HepG2 (cell line): ENCODE measurements at regions not wholly inside any gene's neighbourhood (a gene's known extent, or its start where the extent isn't known, plus 50 kb on each side); places are given as distances from the start of the nearest gene placed in this dataset.

ENCODE experiments used
- ATAC-seq: fragments of 200-7000 bp; cut with Tn5 transposase; 3 replicates; pipeline ENCODE4 v1.9.1; 2020; ENCODE audit warnings: mild to moderate bottlenecking, moderate library complexity
- BruUV-seq: library from RNA; stranded (reverse); fragments of 400-500 nt; replicated peaks from 2 replicates; lab custom pipeline; 2021; lab: Mats Ljungman, UMichigan
- CTCF ChIA-PET: fragments of 300-600 bp; formaldehyde crosslinking; extraction: SDS; loops from one replicate; lab custom pipeline; 2021; ENCODE audit warnings: low total read pairs, inconsistent platforms, low intra/inter-chr PET ratio; lab: Yijun Ruan, JAX
- POLR2A ChIA-PET: fragments of 350-600 bp; sonication (Branson Sonifier 250); formaldehyde crosslinking; loops from one replicate; lab custom pipeline; 2020; ENCODE audit warnings: antibody characterized with exemption, inconsistent platforms; lab: Yijun Ruan, JAX
- DNase-seq: peaks from one replicate; pipeline ENCODE4 v3.0.0-alpha.2; 2015; ENCODE audit warnings: low spot score
- FAIRE-seq: peaks from 3 replicates; lab custom pipeline; 2011; peaks lifted over from hg19 to GRCh38; lab: Jason Lieb, UNC
- H2AFZ ChIP-seq: one replicate; pipeline ENCODE4 v1.6.1; 2011; ENCODE audit warnings: low read length, inconsistent platforms
- H3K27ac ChIP-seq: fragments of 300-600 bp; 3 replicates; pipeline ENCODE4 v1.8.0; 2011; ENCODE audit warnings: mixed run types, mild to moderate bottlenecking, mixed read lengths, low read length, inconsistent platforms; ENCODE audit not compliant: insufficient read depth; ENCODE audit errors: extremely low read length
- H3K27me3 ChIP-seq, 2 experiments: fragments of 200-600 bp in 1 of 2; 2 replicates in 1 of 2; 3 replicates in 1 of 2; pipeline versions ENCODE4 v1.6.0 to v1.8.0; 2011; ENCODE audit warnings: low read length in 2 of 2, mild to moderate bottlenecking in 2 of 2, moderate library complexity in 2 of 2, inconsistent platforms in 1 of 2; ENCODE audit not compliant: insufficient read depth in 2 of 2, control insufficient read depth in 1 of 2
- H3K36me3 ChIP-seq, 2 experiments: fragments of 200-600 bp in 1 of 2; replicated peaks in 1 of 2; 2 replicates in 1 of 2; 3 replicates in 1 of 2; pipeline versions ENCODE4 v1.5.1 to v1.8.0; 2011; ENCODE audit warnings: low read length in 2 of 2, inconsistent platforms in 1 of 2; ENCODE audit not compliant: insufficient read depth in 2 of 2, control insufficient read depth in 1 of 2
- H3K4me1 ChIP-seq: 2 replicates; pipeline ENCODE4 v1.5.1; 2012; ENCODE audit warnings: low read length, inconsistent platforms; ENCODE audit not compliant: insufficient read depth
- H3K4me2 ChIP-seq: 2 replicates; pipeline ENCODE4 v1.6.0; 2011; ENCODE audit warnings: low read depth, low read length, inconsistent platforms
- H3K4me3 ChIP-seq, 3 experiments: fragments of 200-600 bp in 1 of 3; sonication (generic), shearing (Covaris generic) in 1 of 3; replicated peaks in 1 of 3; 2 replicates each; pipeline ENCODE4 v1.5.1; 2011 to 2016; ENCODE audit warnings: low read length in 3 of 3, inconsistent platforms in 2 of 3, low read depth in 2 of 3, mild to moderate bottlenecking in 2 of 3, control low read depth in 1 of 3, mixed read lengths in 1 of 3; ENCODE audit not compliant: insufficient read depth in 1 of 3
- H3K79me2 ChIP-seq: one replicate; pipeline ENCODE4 v1.6.1; 2011; ENCODE audit warnings: low read length, inconsistent platforms; ENCODE audit not compliant: insufficient read depth
- H3K9ac ChIP-seq: 2 replicates; pipeline ENCODE4 v1.6.0; 2011; ENCODE audit warnings: mild to moderate bottlenecking, low read depth, low read length, inconsistent platforms; ENCODE audit not compliant: insufficient read depth
- H3K9me3 ChIP-seq: 2 replicates; pipeline ENCODE4 v1.5.1; 2012; ENCODE audit warnings: mild to moderate bottlenecking, low read length
- H4K20me1 ChIP-seq: 2 replicates; pipeline ENCODE4 v1.6.0; 2011; ENCODE audit warnings: inconsistent platforms, mild to moderate bottlenecking, low read length, moderate library complexity; ENCODE audit not compliant: insufficient read depth
- CHD2 ChIP-seq: IDR thresholded peaks from 2 replicates; pipeline ENCODE4 v1.6.1; 2011; ENCODE audit warnings: low read depth, low read length, improper control_type of control experiment
- EHMT2 ChIP-seq: fragments of 200-600 bp; sonication (generic); IDR thresholded peaks from 2 replicates; pipeline ENCODE4 v1.7.0; 2017; ENCODE audit warnings: antibody characterized with exemption, low read depth, low read length, borderline replicate concordance
- HOXA9 ChIP-seq: sonication (generic); formaldehyde crosslinking; IDR thresholded peaks from 2 replicates; pipeline ENCODE4 v1.8.1; 2022; ENCODE audit warnings: missing genetic modification reagents, mild to moderate bottlenecking, moderate library complexity, borderline replicate concordance
- RNF2 ChIP-seq: fragments of 450-650 bp; conservative IDR thresholded peaks from 2 replicates; pipeline ENCODE4 v1.6.1; 2016; ENCODE audit warnings: low read depth
- ZFP41 ChIP-seq: sonication (generic); formaldehyde crosslinking; IDR thresholded peaks from 2 replicates; pipeline ENCODE4 v1.4.0; 2020; ENCODE audit warnings: mild to moderate bottlenecking, missing genetic modification reagents, borderline replicate concordance
- ZNF232 ChIP-seq: sonication (generic); formaldehyde crosslinking; IDR thresholded peaks from 2 replicates; pipeline ENCODE4 v1.4.0; 2020; ENCODE audit warnings: missing genetic modification reagents, borderline replicate concordance
- ZNF350 ChIP-seq: sonication (generic); formaldehyde crosslinking; IDR thresholded peaks from 2 replicates; pipeline ENCODE4 v1.4.0; 2020; ENCODE audit warnings: mild to moderate bottlenecking, low read depth, missing genetic modification reagents, borderline replicate concordance
- ZNF543 ChIP-seq: sonication (generic); formaldehyde crosslinking; IDR thresholded peaks from 2 replicates; pipeline ENCODE4 v1.4.0; 2020; ENCODE audit warnings: mild to moderate bottlenecking, missing genetic modification reagents
- WGBS: methylation state at CpG from one replicate; pipeline ENCODE4 v1.1.6; 2017; ENCODE audit warnings: low lambda C conversion rate; 5-methylcytosine and 5-hydroxymethylcytosine counted together
- in situ Hi-C: cut with HindIII; loops from 2 replicates; pipeline ENCODE4 v1.10.0; 2017; ENCODE audit warnings: low pct_unique_long_range_greater_than_20kb; ENCODE audit not compliant: extremely low pct_ligation_motif_present
- intact Hi-C: fragments of 100-400 bp; cut with micrococcal nuclease; formaldehyde crosslinking; loops from one replicate; pipeline ENCODE4 v1.10.0; 2022; ENCODE audit not compliant: unreplicated experiment
- TF ChIP-seq, protein P1 (sequence below): sonication (generic); IDR thresholded peaks from 2 replicates; pipeline ENCODE4 v1.6.1; 2016; ENCODE audit warnings: low read depth, borderline replicate concordance
- TF ChIP-seq, protein P2 (sequence below): sonication (generic); formaldehyde crosslinking; conservative IDR thresholded peaks from 2 replicates; pipeline ENCODE4 v1.8.0; 2022; ENCODE audit warnings: mild to moderate bottlenecking, moderate library complexity, missing genetic modification reagents

DNA sequence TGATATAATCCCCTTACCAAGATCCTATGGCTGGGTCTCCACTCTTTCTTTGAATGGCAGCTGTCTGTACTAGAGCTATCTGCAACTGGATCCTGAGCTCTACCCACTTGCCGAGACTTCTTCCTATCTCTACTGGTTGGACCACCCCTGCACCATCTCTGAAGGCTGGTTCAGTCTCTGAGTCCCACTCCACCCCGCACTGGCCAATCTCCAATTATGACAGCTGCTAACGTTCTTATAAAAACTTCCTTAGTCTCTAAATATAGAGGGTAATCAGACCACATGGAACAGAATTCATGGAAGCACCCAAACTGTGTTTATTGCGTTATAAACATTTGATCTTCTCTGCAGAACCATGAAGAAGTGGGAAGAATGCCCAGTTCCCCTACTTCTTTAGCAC lies 186.6 kb upstream of the EEA1 start:
- H3K27me3 ChIP-seq: no peaks in the 10 kb centered on the region
- H3K4me1 ChIP-seq: peaks cover 43% of the 10 kb centered on the region
- intact Hi-C loops: no loop called here
- H3K27ac ChIP-seq: no peak overlapping the region
- H4K20me1 ChIP-seq: no peaks in the 10 kb centered on the region
- CTCF ChIA-PET: no interaction called here
- no peaks in the 10 kb centered on the region for H3K36me3 ChIP-seq
- H3K9ac ChIP-seq: no peak overlapping the region
- no peak for FAIRE-seq
- TF ChIP-seq ZFP41 (no peak), CHD2 (no peak), ZNF543 (no peak)
- BruUV-seq: no TSS peak
- H3K4me3 ChIP-seq: no peak overlapping the region
- no peaks in the 10 kb centered on the region for H3K79me2 ChIP-seq
- no peak overlapping the region for H2AFZ ChIP-seq
- ATAC-seq: no peak
- H3K4me2 ChIP-seq: no peak overlapping the region
- no peak for DNase-seq
- H3K9me3 ChIP-seq: no peaks in the 10 kb centered on the region
- POLR2A ChIA-PET: interaction anchor here (1.3 kb wide), 1 partner anchor 12 kb away, joined by 3 read pairs; no protein-coding TSS in a partner anchor
- 99% methylated on average over 4 of the region's 4 CpGs for WGBS
- in situ Hi-C loops: no loop called here

DNA sequence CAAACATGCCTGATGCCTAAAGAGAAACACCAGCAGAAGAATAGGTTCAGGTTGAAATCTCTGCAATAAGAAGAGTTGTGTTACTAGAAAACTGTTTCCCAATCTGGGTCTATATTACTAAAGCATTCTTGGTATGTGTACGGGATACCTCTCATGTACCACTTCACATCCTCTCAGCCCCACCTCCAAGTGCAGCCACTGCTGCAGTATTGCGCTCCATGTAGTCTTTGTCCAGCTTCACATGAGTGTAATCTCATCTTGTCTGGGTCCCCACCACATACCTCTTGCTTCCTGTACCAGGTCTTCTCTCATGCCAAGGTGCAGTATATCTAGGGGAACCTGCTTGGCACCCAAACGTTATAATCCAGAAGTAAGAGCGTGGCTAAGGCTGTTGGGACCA lies 187.5 kb upstream of the EEA1 start:
- Histone ChIP-seq H3K79me2 (no peaks in the 10 kb centered on the region), H3K9ac (no peak overlapping the region), H2AFZ (no peak overlapping the region), H3K9me3 (no peaks in the 10 kb centered on the region), H4K20me1 (no peaks in the 10 kb centered on the region), H3K27ac (no peak overlapping the region), H3K4me2 (no peak overlapping the region), H3K4me1 (peaks cover 53% of the 10 kb centered on the region), H3K36me3 (no peaks in the 10 kb centered on the region), H3K27me3 (no peaks in the 10 kb centered on the region), H3K4me3 (no peak overlapping the region)
- FAIRE-seq: no peak
- WGBS: 92% methylated on average over 4 of the region's 4 CpGs
- no TSS peak for BruUV-seq
- intact Hi-C loops: no loop called here
- ChIA-PET POLR2A (no interaction called here), CTCF (no interaction called here)
- in situ Hi-C loops: no loop called here
- no peak for TF ChIP-seq ZNF232 (CRISPR knock-in tag)
- TF ChIP-seq ZNF350 (CRISPR knock-in tag): no peak
- no peak for TF ChIP-seq RNF2
- TF ChIP-seq, protein P1, sequence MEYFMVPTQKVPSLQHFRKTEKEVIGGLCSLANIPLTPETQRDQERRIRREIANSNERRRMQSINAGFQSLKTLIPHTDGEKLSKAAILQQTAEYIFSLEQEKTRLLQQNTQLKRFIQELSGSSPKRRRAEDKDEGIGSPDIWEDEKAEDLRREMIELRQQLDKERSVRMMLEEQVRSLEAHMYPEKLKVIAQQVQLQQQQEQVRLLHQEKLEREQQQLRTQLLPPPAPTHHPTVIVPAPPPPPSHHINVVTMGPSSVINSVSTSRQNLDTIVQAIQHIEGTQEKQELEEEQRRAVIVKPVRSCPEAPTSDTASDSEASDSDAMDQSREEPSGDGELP: no peak
- no peak for TF ChIP-seq HOXA9
- no peak for TF ChIP-seq EHMT2
- TF ChIP-seq, protein P2, sequence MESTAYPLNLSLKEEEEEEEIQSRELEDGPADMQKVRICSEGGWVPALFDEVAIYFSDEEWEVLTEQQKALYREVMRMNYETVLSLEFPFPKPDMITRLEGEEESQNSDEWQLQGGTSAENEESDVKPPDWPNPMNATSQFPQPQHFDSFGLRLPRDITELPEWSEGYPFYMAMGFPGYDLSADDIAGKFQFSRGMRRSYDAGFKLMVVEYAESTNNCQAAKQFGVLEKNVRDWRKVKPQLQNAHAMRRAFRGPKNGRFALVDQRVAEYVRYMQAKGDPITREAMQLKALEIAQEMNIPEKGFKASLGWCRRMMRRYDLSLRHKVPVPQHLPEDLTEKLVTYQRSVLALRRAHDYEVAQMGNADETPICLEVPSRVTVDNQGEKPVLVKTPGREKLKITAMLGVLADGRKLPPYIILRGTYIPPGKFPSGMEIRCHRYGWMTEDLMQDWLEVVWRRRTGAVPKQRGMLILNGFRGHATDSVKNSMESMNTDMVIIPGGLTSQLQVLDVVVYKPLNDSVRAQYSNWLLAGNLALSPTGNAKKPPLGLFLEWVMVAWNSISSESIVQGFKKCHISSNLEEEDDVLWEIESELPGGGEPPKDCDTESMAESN (CRISPR knock-in tag): no peak
- no peak for ATAC-seq
- no peak for DNase-seq
